ENCODE measurements at regions not wholly inside any gene's neighbourhood (a gene's known extent, or its start where the extent isn't known, plus 50 kb on each side); places are given as distances from the start of the nearest gene placed in this dataset.
"Not testable (repeated sequence)": the region's sequence is repeated elsewhere in the genome, so short reads cannot be mapped to it uniquely, and the experiment has no call there.

DNA sequence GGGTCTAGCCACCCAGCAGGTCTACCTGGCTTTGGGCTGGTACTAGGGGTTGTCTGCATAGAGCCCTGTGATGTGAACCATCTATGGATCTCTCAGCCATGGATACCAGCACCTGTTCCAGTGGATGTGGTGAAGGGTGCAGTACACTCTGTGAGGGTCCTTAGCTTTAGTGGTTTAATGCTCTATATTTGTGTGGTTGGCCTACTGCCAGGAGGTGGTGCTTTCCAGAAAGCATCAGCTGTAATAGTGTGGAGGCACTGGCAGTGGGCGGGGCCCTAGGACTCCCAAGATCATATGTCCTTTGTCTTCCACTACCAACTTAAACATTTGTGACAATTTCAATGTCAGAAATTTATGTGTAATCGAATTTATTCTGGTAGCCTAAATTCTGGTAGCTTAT, 1065.1 kb downstream of the RPIA start:
- H3K4me3 Mint-ChIP-seq; H3K27me3 Mint-ChIP-seq (ENCODE audit: low read depth); H3K4me1 Mint-ChIP-seq; H3K27ac Mint-ChIP-seq: not testable (repeated sequence)
- Mint-ChIP-seq H3K36me3 (peaks cover 11% of the 10 kb centered on the region), H3K9me3 (peaks cover 56% of the 10 kb centered on the region)
- DNase-seq (ENCODE audit: low spot score in 2 of 2, unreplicated experiment in 2 of 2) = peak in 1 of 2 experiments; percentile 18

DNA sequence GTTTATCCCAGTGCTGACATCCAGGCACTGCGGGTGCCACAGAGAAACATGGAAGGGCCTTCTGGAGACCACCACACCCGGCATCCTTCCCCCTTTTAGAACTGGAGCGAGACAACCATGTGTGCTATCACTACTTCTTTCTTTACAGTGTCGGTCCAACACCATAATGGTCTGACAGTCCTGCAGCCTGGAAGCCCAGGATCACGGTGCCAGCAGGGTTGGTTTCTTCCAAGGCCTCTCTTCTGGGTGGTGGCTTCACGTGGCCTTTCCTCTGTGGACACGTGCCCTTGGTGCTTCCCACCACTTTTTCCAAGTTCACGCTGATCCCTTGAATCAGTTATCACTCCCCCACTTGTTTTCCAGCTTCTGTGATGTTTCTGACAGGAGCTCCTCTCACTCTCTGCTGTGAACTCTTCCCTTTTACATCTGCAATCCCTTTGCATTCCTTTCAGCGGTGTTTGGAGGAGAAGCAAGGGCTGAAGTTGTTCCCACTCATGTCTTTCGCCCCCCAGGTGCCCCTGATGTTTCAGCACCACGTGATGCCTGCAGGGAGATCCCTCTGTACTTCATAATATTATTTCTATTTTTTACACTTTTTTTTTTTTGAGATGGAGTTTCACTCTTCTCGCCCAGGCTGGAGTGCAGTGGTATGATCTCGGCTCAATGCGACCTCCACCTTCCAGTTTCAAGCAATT, 1067.0 kb downstream of the RPIA start:
- H3K27me3 Mint-ChIP-seq (ENCODE audit: low read depth) = not testable (repeated sequence)
- H3K9me3 Mint-ChIP-seq = peaks cover 66% of the 10 kb centered on the region

DNA sequence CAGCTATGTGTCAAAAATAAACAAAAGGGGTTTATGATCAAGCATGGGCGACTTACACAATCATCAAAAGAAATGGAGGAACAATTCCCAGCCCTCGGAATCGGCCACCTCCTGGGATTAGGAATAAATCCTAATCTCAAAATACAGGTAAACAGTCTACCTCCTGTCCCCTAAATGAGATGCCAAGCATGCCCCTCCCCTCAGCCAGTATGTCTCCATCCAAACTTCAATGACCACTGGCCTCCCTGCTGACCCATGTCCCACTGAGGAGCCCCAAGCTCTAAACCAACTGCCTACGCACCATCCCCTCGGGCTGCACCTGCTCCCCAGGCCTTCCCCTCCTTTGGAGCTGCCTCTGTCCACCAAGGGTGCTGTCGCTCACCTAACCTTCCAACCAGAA, 1069.3 kb downstream of the RPIA start:
- not testable (repeated sequence) for H3K27me3 Mint-ChIP-seq (ENCODE audit: low read depth); H3K4me1 Mint-ChIP-seq; H3K27ac Mint-ChIP-seq; H3K4me3 Mint-ChIP-seq; DNase-seq (ENCODE audit: low spot score in 2 of 2, unreplicated experiment in 2 of 2)
- Mint-ChIP-seq H3K36me3 (peaks cover 11% of the 10 kb centered on the region), H3K9me3 (peaks cover 60% of the 10 kb centered on the region)

More for the DNA sequence above, 1067.0 kb downstream of the RPIA start:
- H3K4me3 Mint-ChIP-seq; DNase-seq (ENCODE audit: low spot score in 2 of 2, unreplicated experiment in 2 of 2); H3K4me1 Mint-ChIP-seq; H3K27ac Mint-ChIP-seq: not testable (repeated sequence)
- peaks cover 11% of the 10 kb centered on the region for H3K36me3 Mint-ChIP-seq

DNA sequence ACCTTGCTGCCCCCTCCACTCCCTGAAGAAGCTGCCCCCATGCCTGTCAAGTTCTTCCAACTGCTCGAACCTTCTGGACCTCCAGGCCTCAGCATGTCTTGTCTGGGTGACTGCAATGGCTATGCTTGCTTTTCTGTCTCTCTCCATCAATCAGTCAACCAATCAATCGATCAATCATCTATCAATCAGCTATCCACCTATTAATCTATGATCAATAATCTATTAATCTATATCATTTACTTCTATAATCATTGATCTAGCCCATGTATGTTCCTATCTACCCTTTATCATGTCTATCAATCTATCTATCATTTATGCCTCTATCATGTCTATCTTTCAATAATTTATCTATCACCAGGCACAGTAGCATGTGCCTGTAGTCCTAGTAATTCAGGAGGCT, 1069.7 kb downstream of the RPIA start:
- H3K4me1 Mint-ChIP-seq; H3K4me3 Mint-ChIP-seq; H3K27me3 Mint-ChIP-seq (ENCODE audit: low read depth); DNase-seq (ENCODE audit: low spot score in 2 of 2, unreplicated experiment in 2 of 2); H3K27ac Mint-ChIP-seq: not testable (repeated sequence)
- Mint-ChIP-seq H3K9me3 (peaks cover 58% of the 10 kb centered on the region), H3K36me3 (peaks cover 11% of the 10 kb centered on the region)

DNA sequence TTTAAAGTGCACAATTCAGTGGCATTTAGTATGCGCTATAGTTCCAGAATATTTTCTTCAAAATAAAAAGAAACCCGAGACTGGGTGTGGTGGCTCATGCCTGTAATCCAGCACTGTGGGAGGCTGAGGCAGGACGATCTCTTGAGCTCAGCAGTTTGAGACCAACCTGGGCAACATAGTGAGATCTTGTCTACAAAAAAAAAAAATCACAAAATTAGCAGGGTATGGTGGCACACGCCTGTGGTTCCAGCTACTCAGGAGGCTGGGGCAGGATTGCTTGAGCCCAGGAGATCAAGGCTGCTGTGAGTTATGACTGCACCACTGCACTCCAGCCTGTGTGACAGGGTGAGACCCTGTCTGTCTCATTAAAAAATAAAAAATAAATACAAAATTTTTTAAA, 1070.4 kb downstream of the RPIA start:
- not testable (repeated sequence) for DNase-seq (ENCODE audit: low spot score in 2 of 2, unreplicated experiment in 2 of 2); H3K27ac Mint-ChIP-seq; H3K27me3 Mint-ChIP-seq (ENCODE audit: low read depth); H3K4me3 Mint-ChIP-seq; H3K4me1 Mint-ChIP-seq
- Mint-ChIP-seq H3K36me3 (peaks cover 11% of the 10 kb centered on the region), H3K9me3 (peaks cover 56% of the 10 kb centered on the region)

DNA sequence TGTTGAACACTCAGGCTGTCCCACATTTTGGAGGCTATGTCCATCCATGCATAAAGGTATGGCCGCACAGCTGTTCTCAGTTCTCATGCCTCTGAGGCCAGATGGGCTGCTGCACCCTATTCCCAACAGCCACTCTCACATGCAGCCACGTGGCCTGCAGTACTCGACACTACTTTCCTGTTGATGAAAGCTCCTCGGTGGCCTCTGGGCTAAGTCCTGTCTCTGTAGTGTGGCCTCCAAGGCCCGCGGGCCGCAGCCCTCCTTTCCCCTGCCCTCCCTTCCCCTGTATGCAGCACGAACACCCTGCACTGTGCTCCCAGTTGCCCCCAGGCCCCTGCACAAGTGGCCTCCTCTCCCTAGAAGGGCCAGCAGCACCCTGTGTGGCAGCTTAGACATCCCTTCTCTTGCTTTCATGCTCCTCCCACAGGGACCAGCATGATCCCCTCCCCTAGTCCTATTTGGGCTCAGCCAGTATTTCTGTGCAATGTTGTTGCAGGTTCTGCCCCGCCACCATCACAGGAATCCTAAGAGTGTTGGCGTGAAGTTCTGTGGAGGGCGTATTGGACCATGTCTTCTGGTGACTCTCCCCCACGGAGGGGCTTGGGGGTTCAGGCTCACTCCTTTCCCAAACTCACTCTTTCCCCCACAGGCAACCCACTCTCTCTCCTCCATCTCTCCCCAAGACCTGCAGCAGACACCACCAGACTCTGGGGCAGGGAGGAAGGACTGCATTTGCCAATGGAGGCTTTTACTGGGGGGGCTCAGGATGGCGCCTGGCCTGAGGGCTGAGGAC, 1071.2 kb downstream of the RPIA start:
- H3K27ac Mint-ChIP-seq; H3K4me3 Mint-ChIP-seq; H3K27me3 Mint-ChIP-seq (ENCODE audit: low read depth); H3K4me1 Mint-ChIP-seq: not testable (repeated sequence)
- Mint-ChIP-seq H3K9me3 (peaks cover 55% of the 10 kb centered on the region), H3K36me3 (peaks cover 12% of the 10 kb centered on the region)
- peak in 1 of 2 experiments; percentile 19 for DNase-seq (ENCODE audit: low spot score in 2 of 2, unreplicated experiment in 2 of 2)

DNA sequence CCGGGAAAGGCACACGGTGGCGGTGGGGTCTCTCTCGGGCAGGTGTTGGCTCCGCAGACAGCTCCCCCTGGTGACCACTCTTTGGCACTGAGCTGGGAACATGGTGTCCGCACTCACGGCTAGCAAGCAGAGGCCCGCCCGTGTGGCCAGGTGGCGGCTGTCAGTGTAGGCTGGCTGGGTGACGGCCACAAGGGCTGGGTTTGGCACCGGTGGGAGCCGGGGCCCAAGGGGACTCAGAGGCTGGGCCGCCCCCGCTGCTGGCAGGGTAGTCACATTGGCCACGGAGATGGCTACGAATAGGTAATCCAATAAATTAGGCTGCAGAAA, 1071.7 kb downstream of the RPIA start:
- H3K4me1 Mint-ChIP-seq = no peaks in the 10 kb centered on the region
- peaks cover 12% of the 10 kb centered on the region for H3K36me3 Mint-ChIP-seq
- TF ChIP-seq, protein P1, sequence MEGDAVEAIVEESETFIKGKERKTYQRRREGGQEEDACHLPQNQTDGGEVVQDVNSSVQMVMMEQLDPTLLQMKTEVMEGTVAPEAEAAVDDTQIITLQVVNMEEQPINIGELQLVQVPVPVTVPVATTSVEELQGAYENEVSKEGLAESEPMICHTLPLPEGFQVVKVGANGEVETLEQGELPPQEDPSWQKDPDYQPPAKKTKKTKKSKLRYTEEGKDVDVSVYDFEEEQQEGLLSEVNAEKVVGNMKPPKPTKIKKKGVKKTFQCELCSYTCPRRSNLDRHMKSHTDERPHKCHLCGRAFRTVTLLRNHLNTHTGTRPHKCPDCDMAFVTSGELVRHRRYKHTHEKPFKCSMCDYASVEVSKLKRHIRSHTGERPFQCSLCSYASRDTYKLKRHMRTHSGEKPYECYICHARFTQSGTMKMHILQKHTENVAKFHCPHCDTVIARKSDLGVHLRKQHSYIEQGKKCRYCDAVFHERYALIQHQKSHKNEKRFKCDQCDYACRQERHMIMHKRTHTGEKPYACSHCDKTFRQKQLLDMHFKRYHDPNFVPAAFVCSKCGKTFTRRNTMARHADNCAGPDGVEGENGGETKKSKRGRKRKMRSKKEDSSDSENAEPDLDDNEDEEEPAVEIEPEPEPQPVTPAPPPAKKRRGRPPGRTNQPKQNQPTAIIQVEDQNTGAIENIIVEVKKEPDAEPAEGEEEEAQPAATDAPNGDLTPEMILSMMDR (IDR thresholded peaks at IDR 0.05; ENCODE audit: unreplicated experiment) = no peak
- no peak overlapping the region for H3K4me3 Mint-ChIP-seq
- H3K27ac Mint-ChIP-seq = no peak overlapping the region
- DNase-seq (ENCODE audit: low spot score in 2 of 2, unreplicated experiment in 2 of 2) = peak in 1 of 2 experiments; percentile 19
- H3K27me3 Mint-ChIP-seq (ENCODE audit: low read depth) = no peaks in the 10 kb centered on the region
- H3K9me3 Mint-ChIP-seq = peaks cover 54% of the 10 kb centered on the region

DNA sequence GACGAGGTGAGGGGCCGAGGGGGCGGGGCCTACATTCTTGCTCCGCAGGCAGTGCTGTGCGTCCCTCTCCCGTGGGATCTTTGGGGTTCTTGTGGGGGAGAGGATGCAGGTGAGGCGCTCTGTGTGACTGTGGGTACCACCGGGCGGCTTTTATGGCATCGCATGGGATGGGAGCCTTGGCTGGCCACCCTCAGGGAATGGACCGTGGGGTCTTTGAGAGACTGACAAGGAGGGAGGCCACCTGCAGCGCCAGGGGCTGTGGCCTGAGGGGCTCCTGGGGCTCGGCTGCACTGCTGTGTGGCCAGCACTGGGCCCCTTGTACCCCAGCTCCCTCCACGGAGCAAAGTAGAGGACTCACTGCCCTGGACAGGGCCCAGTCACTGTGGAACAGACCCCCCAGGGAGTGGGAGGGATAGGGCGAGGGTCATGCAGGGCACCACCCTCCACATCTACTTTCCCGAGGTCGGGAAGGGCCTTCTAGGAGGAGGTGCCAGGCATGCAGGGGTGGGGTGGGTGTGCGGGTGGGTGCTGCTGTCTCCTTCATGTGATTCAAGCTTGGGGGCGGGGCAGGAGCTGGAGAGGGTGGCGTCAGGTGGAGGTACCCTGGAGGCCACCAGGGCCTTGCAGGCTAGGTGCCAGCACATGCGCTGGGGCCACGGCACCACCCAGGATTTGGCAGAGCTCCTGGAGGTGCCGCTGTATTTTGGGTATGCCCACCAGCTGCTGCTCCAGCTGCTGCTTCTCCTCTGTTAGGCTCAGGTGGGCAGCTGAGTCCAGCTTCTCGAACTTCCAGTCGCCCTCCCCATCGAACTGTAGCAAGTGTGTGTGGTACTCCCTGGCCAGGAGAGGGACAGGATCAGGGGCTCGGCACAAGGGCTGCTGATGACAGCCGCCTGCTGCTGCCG, 1072.4 kb downstream of the RPIA start:
- Mint-ChIP-seq H3K36me3 (peaks cover 12% of the 10 kb centered on the region), H3K4me3 (no peak overlapping the region), H3K27me3 (ENCODE audit: low read depth) (no peaks in the 10 kb centered on the region), H3K4me1 (no peaks in the 10 kb centered on the region), H3K9me3 (peaks cover 53% of the 10 kb centered on the region), H3K27ac (no peak overlapping the region)
- peak in 1 of 2 experiments; percentile 22 for DNase-seq (ENCODE audit: low spot score in 2 of 2, unreplicated experiment in 2 of 2)
- TF ChIP-seq, protein P1 (IDR thresholded peaks at IDR 0.05; ENCODE audit: unreplicated experiment) = no peak

DNA sequence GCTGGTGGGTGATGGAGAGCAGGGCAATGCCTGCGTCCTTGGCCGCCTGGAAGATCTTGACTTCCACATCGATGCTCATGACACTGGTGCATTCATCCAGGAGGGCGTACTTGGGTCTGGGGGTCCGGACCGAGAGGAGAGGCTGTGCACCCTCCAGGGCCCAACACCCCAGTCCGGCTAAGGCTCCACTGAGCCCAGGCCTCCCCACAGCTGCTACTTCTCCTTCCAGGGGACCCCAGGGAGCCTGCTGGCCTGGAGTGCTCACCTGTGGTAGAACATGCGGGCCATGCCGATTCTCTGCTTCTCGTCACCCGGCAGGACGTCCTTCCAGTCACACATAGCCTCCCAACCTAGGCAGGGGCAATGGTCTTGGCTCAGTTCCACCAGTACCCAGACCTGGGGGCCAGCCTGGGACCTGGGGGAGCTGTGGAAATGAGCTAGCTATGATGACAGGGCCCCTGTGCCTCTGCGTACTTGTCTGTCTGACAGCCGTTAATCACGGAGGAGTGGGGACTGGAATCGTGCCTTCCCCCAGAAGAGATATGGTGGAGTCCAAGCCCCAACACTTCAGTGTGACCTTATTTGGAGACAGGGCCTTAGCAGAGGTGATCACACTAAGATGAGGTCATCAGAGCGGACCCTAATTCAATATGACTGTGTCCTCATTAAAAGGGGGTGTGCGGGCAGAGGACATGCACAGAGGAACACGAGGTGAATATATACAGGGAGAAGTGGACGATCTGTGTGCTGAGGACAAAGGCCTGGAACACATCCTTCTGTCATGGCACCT, 1073.3 kb downstream of the RPIA start:
- peak in 1 of 2 experiments; percentile 16 for DNase-seq (ENCODE audit: low spot score in 2 of 2, unreplicated experiment in 2 of 2)
- not testable (repeated sequence) for H3K4me3 Mint-ChIP-seq; H3K4me1 Mint-ChIP-seq; H3K27me3 Mint-ChIP-seq (ENCODE audit: low read depth); H3K27ac Mint-ChIP-seq
- H3K9me3 Mint-ChIP-seq = peaks cover 58% of the 10 kb centered on the region
- peaks cover 14% of the 10 kb centered on the region for H3K36me3 Mint-ChIP-seq

DNA sequence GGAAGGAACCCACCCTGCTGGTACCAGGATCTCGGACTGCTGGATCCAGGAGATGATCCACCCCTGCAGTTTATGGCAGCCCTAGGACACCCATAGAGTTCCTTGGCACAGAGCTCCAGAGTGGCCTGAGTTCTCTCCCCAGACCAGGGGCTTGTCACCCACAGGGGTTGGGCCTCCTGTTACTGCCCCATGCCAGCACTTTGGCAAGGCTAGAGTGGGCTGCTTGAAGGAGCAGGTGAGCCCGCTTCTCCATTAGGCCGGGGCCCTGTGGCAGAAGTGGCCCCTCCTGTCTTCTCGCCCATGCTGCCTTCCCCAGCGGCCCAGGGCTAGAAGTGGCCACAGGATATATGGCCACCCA, 1073.9 kb downstream of the RPIA start:
- DNase-seq (ENCODE audit: low spot score in 2 of 2, unreplicated experiment in 2 of 2) = peak in 1 of 2 experiments; percentile 10
- H3K4me1 Mint-ChIP-seq; H3K27me3 Mint-ChIP-seq (ENCODE audit: low read depth); H3K27ac Mint-ChIP-seq; H3K4me3 Mint-ChIP-seq: not testable (repeated sequence)
- Mint-ChIP-seq H3K36me3 (peaks cover 13% of the 10 kb centered on the region), H3K9me3 (peaks cover 59% of the 10 kb centered on the region)

Measured in mesothelial cell of epicardium (in vitro differentiated cells).